HFFc6 (cell line): ENCODE measurements at regions not wholly inside any gene's neighbourhood (a gene's known extent, or its start where the extent isn't known, plus 50 kb on each side); places are given as distances from the start of the nearest gene placed in this dataset.

ENCODE experiments used
- DNase-seq: peaks from one replicate; pipeline ENCODE4 v3.0.0-alpha.2; 2018
- H3K27ac Mint-ChIP-seq: 2 replicates; pipeline ENCODE4 v1.8.0; 2020; ENCODE audit warnings: mild to moderate bottlenecking, mixed read lengths
- H3K27me3 Mint-ChIP-seq: 2 replicates; pipeline ENCODE4 v1.8.0; 2021; ENCODE audit warnings: mild to moderate bottlenecking, moderate library complexity, mixed read lengths; ENCODE audit not compliant: insufficient read depth
- H3K36me3 Mint-ChIP-seq: 2 replicates; pipeline ENCODE4 v1.8.0; 2021; ENCODE audit warnings: low read depth, mixed read lengths
- H3K4me1 Mint-ChIP-seq: 2 replicates; pipeline ENCODE4 v1.8.0; 2020; ENCODE audit warnings: low read depth, mixed read lengths
- H3K4me3 Mint-ChIP-seq: 2 replicates; pipeline ENCODE4 v1.8.0; 2020; ENCODE audit warnings: mild to moderate bottlenecking, moderate library complexity, mixed read lengths
- H3K9me3 Mint-ChIP-seq: 2 replicates; pipeline ENCODE4 v1.8.0; 2020; ENCODE audit warnings: mild to moderate bottlenecking, mixed read lengths
- TF ChIP-seq, protein P1 (sequence below): fragments of 200-600 bp; sonication (generic); IDR thresholded peaks from 2 replicates; pipeline ENCODE4 v1.5.0; 2021; ENCODE audit warnings: antibody characterized with exemption, mild to moderate bottlenecking

DNA sequence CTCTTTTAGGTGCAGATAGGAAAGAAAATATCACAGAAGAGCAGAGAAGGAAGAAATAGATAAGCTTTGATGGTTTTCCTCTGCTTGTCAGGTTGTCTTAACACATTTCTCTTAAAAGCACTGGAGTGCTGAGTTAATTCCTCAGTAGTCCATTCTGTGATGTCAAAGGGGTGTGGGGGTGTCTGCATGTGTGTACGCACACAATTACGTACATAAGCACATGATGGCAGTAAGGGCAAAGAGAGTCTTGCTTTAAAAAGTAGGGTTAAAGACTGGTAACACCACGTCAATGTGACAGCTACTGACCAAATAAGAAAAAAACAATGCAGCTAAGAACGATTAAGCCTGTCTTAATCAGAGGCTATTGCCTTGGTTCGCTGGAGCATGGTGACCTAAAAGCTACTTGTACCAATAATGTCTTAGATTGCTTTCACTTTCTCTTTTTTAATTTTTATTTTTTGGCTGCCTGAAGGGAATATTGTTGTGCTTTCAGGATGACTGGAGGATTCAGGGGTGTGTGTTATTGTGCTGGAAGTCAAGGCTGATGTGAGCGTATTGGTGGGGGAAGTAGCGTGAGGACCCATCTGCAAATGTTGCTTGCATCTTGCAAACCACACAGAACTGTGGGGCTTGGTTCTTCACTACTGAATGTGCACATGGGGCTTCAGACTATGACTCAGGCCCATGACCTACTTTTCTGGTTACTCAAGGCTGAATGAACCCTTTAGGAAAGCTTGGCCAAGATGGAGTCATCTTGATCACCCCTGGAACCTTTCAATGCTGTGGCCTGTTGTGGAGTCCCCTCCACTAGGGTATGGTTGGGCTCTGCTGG, 417.8 kb upstream of the TPM1 start:
- TF ChIP-seq, protein P1, sequence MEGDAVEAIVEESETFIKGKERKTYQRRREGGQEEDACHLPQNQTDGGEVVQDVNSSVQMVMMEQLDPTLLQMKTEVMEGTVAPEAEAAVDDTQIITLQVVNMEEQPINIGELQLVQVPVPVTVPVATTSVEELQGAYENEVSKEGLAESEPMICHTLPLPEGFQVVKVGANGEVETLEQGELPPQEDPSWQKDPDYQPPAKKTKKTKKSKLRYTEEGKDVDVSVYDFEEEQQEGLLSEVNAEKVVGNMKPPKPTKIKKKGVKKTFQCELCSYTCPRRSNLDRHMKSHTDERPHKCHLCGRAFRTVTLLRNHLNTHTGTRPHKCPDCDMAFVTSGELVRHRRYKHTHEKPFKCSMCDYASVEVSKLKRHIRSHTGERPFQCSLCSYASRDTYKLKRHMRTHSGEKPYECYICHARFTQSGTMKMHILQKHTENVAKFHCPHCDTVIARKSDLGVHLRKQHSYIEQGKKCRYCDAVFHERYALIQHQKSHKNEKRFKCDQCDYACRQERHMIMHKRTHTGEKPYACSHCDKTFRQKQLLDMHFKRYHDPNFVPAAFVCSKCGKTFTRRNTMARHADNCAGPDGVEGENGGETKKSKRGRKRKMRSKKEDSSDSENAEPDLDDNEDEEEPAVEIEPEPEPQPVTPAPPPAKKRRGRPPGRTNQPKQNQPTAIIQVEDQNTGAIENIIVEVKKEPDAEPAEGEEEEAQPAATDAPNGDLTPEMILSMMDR, result no peak
- DNase-seq, result peak; percentile 70
- Mint-ChIP-seq H3K9me3 (no peaks in the 10 kb centered on the region), H3K4me3 (peak overlapping the region; percentile 91), H3K4me1 (peaks cover 45% of the 10 kb centered on the region), H3K27me3 (peaks cover 1% of the 10 kb centered on the region; the same call in 1 of the 2 replicates), H3K36me3 (no peaks in the 10 kb centered on the region), H3K27ac (peak overlapping the region; percentile 93)

DNA sequence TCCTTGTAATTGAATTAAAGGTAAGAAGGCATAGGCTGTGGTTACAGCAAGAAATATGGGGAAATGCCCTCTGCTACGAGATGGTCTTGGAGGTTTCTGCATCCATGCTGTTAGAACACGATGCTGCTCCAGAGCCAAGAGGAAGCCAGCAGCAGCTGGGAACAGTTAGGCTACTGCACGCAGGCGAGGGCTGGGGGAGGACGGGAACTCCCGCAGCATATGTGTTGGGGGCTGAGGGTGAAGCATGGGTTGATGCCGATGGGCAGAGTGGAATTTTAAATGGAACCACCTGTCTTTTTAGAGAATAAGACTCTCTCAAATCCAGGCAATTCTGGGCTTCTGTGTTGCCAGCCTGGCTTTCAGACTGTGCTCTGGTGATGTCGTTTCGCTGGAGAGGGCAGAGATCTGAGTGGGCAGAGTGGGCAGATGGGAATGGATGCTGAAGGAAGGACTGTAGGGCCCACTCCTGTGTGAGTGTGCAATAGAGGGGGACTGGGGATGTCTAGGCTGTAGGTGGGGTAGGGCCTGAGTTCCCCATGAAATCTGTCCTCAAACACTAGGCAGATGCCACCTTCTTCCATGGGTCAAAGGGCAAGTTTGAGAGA, 417.0 kb upstream of the TPM1 start:
- H3K4me3 Mint-ChIP-seq, result peak overlapping the region; percentile 91
- peak overlapping the region; percentile 93 for H3K27ac Mint-ChIP-seq
- peaks cover 43% of the 10 kb centered on the region for H3K4me1 Mint-ChIP-seq
- peaks cover 1% of the 10 kb centered on the region; the same call in 1 of the 2 replicates for H3K27me3 Mint-ChIP-seq
- H3K36me3 Mint-ChIP-seq, result no peaks in the 10 kb centered on the region
- H3K9me3 Mint-ChIP-seq, result no peaks in the 10 kb centered on the region
- DNase-seq, result peak; percentile 35
- TF ChIP-seq, protein P1, result no peak

DNA sequence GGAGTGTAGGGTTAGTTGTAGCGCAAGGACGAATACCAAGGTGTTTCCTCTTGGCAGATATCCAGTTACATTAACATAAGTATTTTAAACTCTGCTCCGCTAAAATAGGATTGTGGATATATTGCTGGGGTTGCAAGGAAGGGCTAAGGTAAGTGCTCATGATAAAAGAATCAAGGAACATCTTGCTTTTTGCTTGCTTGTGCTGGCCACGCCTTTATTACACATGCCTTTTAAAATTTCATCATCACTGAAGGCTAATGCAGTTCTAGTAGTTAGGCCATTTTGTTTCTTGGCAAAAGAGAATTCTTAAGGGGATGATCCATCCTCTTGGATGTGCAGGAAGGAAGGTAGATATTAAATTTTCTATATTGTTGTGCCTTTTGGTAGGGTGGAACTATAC, 415.6 kb upstream of the TPM1 start:
- Mint-ChIP-seq H3K27me3 (peaks cover 1% of the 10 kb centered on the region; the same call in 1 of the 2 replicates), H3K4me1 (peaks cover 43% of the 10 kb centered on the region), H3K4me3 (no peak overlapping the region), H3K9me3 (no peaks in the 10 kb centered on the region), H3K36me3 (no peaks in the 10 kb centered on the region), H3K27ac (no peak overlapping the region)
- no peak for DNase-seq
- TF ChIP-seq, protein P1, result no peak

DNA sequence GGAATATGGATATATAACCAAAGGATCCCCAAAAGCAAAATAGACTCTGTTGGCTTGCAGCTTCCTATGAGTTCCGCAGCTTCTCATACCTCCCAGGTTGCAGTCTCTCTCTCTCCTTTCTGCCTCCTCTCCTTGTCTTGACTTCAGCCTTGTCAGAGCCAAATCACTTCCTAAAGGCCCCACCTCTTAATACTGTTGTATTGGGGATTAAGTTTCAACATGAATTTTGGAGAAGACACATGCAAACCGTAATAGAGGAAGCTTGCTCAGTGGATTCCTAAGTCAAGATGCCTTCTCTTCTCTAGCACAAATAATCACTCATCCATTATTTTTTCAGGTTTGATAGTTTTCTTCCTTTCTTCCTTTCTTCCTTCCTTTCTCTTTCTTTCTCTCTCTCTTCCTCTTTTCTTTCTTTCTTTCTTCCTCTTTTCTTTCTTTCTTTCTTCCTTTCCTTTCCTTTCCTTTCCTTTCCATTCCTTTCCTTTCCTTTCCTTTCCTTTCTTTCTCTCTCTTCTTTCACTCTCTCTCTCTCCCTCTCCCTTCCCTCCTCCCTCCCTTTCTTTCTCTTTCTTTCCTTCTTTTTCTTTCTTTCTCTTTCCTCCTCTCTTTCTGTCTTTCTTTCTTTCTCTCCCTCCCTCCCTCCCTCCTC, 411.3 kb upstream of the TPM1 start:
- TF ChIP-seq, protein P1, result no peak
- no peak overlapping the region for H3K27ac Mint-ChIP-seq
- H3K4me3 Mint-ChIP-seq, result no peak overlapping the region
- no peaks in the 10 kb centered on the region for H3K36me3 Mint-ChIP-seq
- no peaks in the 10 kb centered on the region; the same call in 1 of the 2 replicates for H3K27me3 Mint-ChIP-seq
- peaks cover 17% of the 10 kb centered on the region for H3K4me1 Mint-ChIP-seq
- H3K9me3 Mint-ChIP-seq, result no peaks in the 10 kb centered on the region
- DNase-seq, result no peak

DNA sequence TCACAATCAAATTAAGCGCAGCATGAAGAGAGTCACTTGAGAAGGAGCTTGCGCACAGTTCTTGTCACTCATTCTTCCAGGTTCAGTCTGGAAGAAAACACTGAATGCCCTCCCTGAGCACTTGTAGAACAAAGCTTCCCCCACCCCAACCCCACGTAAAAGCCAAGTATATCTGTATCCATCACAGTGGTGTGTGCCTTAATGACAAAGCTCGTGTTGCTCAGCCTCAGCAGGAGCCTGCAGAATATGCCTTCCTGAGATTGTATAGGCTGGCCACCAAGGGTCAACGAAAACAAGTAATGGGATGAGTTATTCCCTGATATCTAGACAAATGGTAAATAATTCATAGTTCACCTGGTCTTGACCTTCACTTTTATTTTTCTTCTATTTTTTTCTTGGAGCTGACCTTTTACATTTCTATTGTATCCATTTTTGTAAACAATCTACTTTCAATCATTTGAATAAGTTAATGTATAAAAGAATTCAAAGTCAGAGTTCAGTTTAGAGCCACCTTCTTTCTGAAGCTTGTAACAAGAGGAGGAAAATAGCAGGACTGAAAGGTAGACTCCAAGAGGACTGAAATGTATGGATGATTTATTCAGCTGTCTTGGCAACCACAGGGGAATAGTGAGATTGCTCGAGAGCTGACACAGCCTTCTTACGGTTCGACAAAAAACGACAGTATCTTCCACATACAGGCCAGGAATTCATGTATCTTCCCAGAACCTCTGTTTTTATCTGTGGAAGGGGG, 405.5 kb upstream of the TPM1 start:
- no peaks in the 10 kb centered on the region; the same call in 1 of the 2 replicates for H3K27me3 Mint-ChIP-seq
- TF ChIP-seq, protein P1, result no peak
- DNase-seq, result no peak

More for the DNA sequence above, 405.5 kb upstream of the TPM1 start:
- Mint-ChIP-seq H3K4me3 (no peak overlapping the region), H3K36me3 (no peaks in the 10 kb centered on the region), H3K4me1 (no peaks in the 10 kb centered on the region), H3K27ac (no peak overlapping the region), H3K9me3 (no peaks in the 10 kb centered on the region)
